WI38 (cell line): ENCODE measurements at regions not wholly inside any gene's neighbourhood (a gene's known extent, or its start where the extent isn't known, plus 50 kb on each side); places are given as distances from the start of the nearest gene placed in this dataset.

ENCODE experiments used
- H3K4me3 ChIP-seq: 2 replicates; pipeline ENCODE4 v1.5.1; 2011; ENCODE audit warnings: low read depth, mild to moderate bottlenecking, control low read depth, low read length
- CTCF ChIP-seq: IDR thresholded peaks from 2 replicates; pipeline ENCODE4 v1.5.1; 2012; ENCODE audit warnings: low read depth, mild to moderate bottlenecking, control low read depth, low read length

DNA sequence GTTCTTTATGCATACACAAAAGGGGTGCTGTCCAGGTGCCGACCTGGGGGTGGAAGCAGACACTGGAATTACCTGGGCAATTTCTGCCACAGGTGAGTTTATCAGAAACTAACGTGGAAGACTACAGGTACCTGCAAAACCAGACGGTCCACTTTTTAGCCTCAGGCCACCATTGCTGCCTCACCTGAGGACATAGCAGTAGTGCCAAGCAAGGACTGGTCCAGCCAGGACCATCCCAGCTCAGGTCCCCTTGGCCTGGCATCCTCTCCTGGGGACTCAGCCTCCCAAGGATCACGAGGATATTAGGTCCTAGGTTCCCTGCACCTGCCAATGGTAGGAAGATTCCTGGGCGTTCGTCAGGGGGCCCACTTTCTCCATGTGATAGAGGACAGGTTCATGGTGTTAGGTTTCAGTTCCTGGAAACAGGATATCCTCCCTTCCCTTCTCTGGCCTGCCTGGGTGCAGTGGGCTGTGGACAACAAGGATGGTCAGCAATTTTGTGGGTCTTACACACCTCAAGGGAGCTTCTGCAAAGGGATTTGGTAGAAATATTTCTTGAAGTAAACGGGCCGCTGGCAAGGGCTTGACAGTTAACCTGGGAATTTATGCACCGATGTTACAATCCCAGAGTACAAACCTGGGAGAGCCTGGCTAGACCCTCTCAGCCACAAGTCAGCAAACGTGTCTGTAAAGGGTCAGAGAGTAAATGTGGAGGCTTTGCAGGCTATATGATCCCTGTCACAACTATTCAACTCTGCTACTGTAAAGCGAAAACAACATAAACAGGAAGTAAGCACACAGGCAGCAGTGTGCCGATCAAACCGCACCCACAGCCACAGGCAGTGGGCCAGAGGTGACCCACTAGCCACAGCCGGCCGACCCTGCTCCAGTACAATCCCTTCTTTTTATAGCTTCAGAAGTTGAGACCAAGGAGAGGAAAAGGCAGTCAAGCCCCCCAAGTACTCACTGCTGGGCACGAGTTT is 71.4 kb upstream of the RAB4A start:
- no peak overlapping the region for H3K4me3 ChIP-seq

GRCh38 chr1:229203030-229203751 is 67.7 kb upstream of the RAB4A start:
- H3K4me3 ChIP-seq = no peak overlapping the region
- no peak for TF ChIP-seq CTCF

More for the DNA sequence above, 71.4 kb upstream of the RAB4A start:
- no peak for TF ChIP-seq CTCF

- no peak overlapping the region for H3K4me3 ChIP-seq
- TF ChIP-seq CTCF = no peak
Observed at GRCh38 chr1:229203991-229204632, 66.8 kb upstream of the RAB4A start.

GRCh38 chr1:229204921-229205777 is 65.8 kb upstream of the RAB4A start:
- H3K4me3 ChIP-seq = no peak overlapping the region
- no peak for TF ChIP-seq CTCF

- TF ChIP-seq CTCF = no peak
- no peak overlapping the region for H3K4me3 ChIP-seq
Observed at GRCh38 chr1:229205854-229206253, 65.1 kb upstream of the RAB4A start.

- no peak overlapping the region for H3K4me3 ChIP-seq
- no peak for TF ChIP-seq CTCF
Observed at GRCh38 chr1:229207916-229208315, 63.0 kb upstream of the RAB4A start.
